Trophoblast cell (in vitro differentiated cells and primary cell): ENCODE measurements at regions not wholly inside any gene's neighbourhood (a gene's known extent, or its start where the extent isn't known, plus 50 kb on each side); places are given as distances from the start of the nearest gene placed in this dataset.

Source experiments
- DNase-seq, 2 donors: peaks; one replicate each; pipeline ENCODE4 v3.0.0-alpha.2; 2016
- H2AFZ ChIP-seq: 2 replicates; pipeline ENCODE4 v1.6.1; 2013; ENCODE audit warnings: low read length, moderate library complexity, mild to moderate bottlenecking; ENCODE audit not compliant: insufficient read depth, poor library complexity
- H2AK5ac ChIP-seq: 2 replicates; pipeline ENCODE4 v1.6.1; 2013; ENCODE audit warnings: mild to moderate bottlenecking, low read length
- H2BK120ac ChIP-seq: 2 replicates; pipeline ENCODE4 v1.6.1; 2013; ENCODE audit warnings: low read length, mild to moderate bottlenecking, moderate library complexity; ENCODE audit not compliant: insufficient read depth, poor library complexity
- H2BK12ac ChIP-seq: 2 replicates; pipeline ENCODE4 v1.6.1; 2013; ENCODE audit warnings: mild to moderate bottlenecking, low read length, moderate library complexity
- H2BK5ac ChIP-seq: 2 replicates; pipeline ENCODE4 v1.6.1; 2013; ENCODE audit warnings: low read length, low read depth, moderate library complexity, mild to moderate bottlenecking; ENCODE audit not compliant: poor library complexity
- H3K14ac ChIP-seq: 2 replicates; pipeline ENCODE4 v1.6.1; 2013; ENCODE audit warnings: mild to moderate bottlenecking, low read length
- H3K18ac ChIP-seq: 2 replicates; pipeline ENCODE4 v1.6.1; 2013; ENCODE audit warnings: mild to moderate bottlenecking, low read length
- H3K23ac ChIP-seq: 2 replicates; pipeline ENCODE4 v1.6.1; 2013; ENCODE audit warnings: low read length
- H3K27ac ChIP-seq: 2 replicates; pipeline ENCODE4 v1.5.1; 2013; ENCODE audit warnings: low read depth, mild to moderate bottlenecking, inconsistent platforms, low read length, moderate library complexity
- H3K27me3 ChIP-seq: 2 replicates; pipeline ENCODE4 v1.6.1; 2013; ENCODE audit warnings: inconsistent platforms, mild to moderate bottlenecking, low read length, moderate library complexity; ENCODE audit not compliant: insufficient read depth
- H3K36me3 ChIP-seq, 2 experiments: 1 replicate in 1 of 2; 2 replicates in 1 of 2; pipeline ENCODE4 v1.6.1; 2013; ENCODE audit warnings: low read length in 2 of 2, mild to moderate bottlenecking in 2 of 2, moderate library complexity in 1 of 2; ENCODE audit not compliant: insufficient read depth in 2 of 2, control insufficient read depth in 1 of 2
- H3K4ac ChIP-seq: 2 replicates; pipeline ENCODE4 v1.6.1; 2013; ENCODE audit warnings: low read depth, mild to moderate bottlenecking, low read length, moderate library complexity
- H3K4me1 ChIP-seq, 2 experiments: 1 replicate in 1 of 2; 2 replicates in 1 of 2; pipeline ENCODE4 v1.6.1; 2013; ENCODE audit warnings: low read length in 2 of 2, mild to moderate bottlenecking in 2 of 2, moderate library complexity in 1 of 2; ENCODE audit not compliant: insufficient read depth in 2 of 2, control insufficient read depth in 1 of 2
- H3K4me2 ChIP-seq: 2 replicates; pipeline ENCODE4 v1.6.1; 2013; ENCODE audit warnings: inconsistent platforms, mild to moderate bottlenecking, low read length, moderate library complexity
- H3K4me3 ChIP-seq: 2 replicates; pipeline ENCODE4 v1.5.1; 2013; ENCODE audit warnings: mild to moderate bottlenecking, low read depth, low read length, inconsistent platforms
- H3K79me1 ChIP-seq: one replicate; pipeline ENCODE4 v1.6.1; 2013; ENCODE audit warnings: low read length
- H3K79me2 ChIP-seq: 2 replicates; pipeline ENCODE4 v1.6.1; 2013; ENCODE audit warnings: low read length, mild to moderate bottlenecking; ENCODE audit not compliant: control insufficient read depth, insufficient read depth, poor library complexity
- H3K9ac ChIP-seq: 2 replicates; pipeline ENCODE4 v1.6.1; 2013; ENCODE audit warnings: mild to moderate bottlenecking, low read length
- H3K9me3 ChIP-seq: 2 replicates; pipeline ENCODE4 v1.6.1; 2013; ENCODE audit warnings: low read depth, mild to moderate bottlenecking, control low read depth, inconsistent platforms, low read length; ENCODE audit not compliant: insufficient read depth
- H4K12ac ChIP-seq: 2 replicates; pipeline ENCODE4 v1.6.1; 2013; ENCODE audit warnings: low read depth, mild to moderate bottlenecking, low read length, moderate library complexity
- H4K8ac ChIP-seq: 2 replicates; pipeline ENCODE4 v1.6.1; 2013; ENCODE audit warnings: low read depth, mild to moderate bottlenecking, low read length, moderate library complexity
- H4K91ac ChIP-seq: one replicate; pipeline ENCODE4 v1.6.1; 2013; ENCODE audit warnings: low read depth, mild to moderate bottlenecking, low read length, moderate library complexity
- WGBS: extraction: QIAGEN DNeasy Blood & Tissue Kit; methylation state at CpG from one replicate; pipeline ENCODE4 v1.1.7; 2013; ENCODE audit warnings: missing lambda C conversion rate; ENCODE audit not compliant: insufficient read length, insufficient coverage; ENCODE audit errors: extremely low coverage; 5-methylcytosine and 5-hydroxymethylcytosine counted together

DNA sequence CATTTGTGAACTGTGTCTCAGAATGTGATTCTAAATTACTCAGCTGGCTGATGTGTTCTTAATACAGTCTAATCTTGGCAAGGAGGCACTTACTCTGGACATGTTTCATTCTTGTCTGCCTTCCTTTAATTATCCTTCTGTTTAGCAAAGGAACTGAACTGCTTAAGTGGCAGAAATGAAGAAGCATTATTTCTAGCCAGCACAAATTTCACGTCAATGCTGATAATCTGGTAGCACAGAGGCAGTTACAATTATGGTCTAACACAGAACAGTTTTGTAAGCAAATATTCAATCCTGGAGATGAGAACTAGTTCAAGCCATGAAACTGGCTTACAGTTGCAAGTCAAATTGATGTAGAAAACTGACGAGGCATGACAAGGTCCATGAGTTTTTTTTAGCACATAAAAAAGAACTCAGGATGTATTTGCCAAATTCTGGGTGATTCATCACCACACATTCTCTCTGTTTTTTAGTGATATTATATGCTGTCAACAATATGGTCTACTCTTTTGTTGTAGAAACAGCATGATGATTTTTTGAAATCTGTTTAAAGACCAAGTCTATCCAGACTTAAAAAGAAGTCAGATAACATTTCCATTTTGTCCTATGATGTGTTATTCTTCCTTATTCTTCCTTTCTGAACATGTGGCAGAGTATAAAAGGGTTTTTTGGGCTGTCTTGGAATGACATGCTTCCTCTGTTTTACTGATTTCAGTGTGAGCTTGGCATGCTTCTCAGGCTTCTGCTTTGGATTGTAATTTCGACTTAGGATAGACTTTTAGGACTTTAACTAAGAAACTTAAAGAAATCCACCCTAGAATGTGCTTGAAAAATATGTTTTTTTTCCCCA, 154.8 kb downstream of the DNAJB9 start:
- no peak overlapping the region for H3K18ac ChIP-seq
- H3K27ac ChIP-seq, result no peak overlapping the region
- H3K14ac ChIP-seq, result no peak overlapping the region
- H4K12ac ChIP-seq, result no peak overlapping the region
- H2BK5ac ChIP-seq, result no peak overlapping the region
- no peak overlapping the region for H2AFZ ChIP-seq
- H2AK5ac ChIP-seq, result no peak overlapping the region
- H3K79me2 ChIP-seq, result no peaks in the 10 kb centered on the region
- H3K4me2 ChIP-seq, result no peak overlapping the region
- H3K36me3 ChIP-seq, result no peaks in the 10 kb centered on the region
- no peak overlapping the region for H3K4me3 ChIP-seq
- no peaks in the 10 kb centered on the region for H3K9me3 ChIP-seq
- no peak overlapping the region for H3K23ac ChIP-seq
- H3K27me3 ChIP-seq, result no peaks in the 10 kb centered on the region
- no peak for DNase-seq
- no peak overlapping the region for H2BK120ac ChIP-seq
- no peak overlapping the region for H3K4ac ChIP-seq
- WGBS, result no CpG with 5 or more reads among the region's 3 CpGs
- H2BK12ac ChIP-seq, result no peak overlapping the region
- no peak overlapping the region for H3K9ac ChIP-seq
- H4K91ac ChIP-seq, result no peak overlapping the region
- no peak overlapping the region for H4K8ac ChIP-seq
- no peaks in the 10 kb centered on the region for H3K79me1 ChIP-seq
- H3K4me1 ChIP-seq, result no peaks in the 10 kb centered on the region

GRCh38 chr7:108735814-108736213, 166.1 kb downstream of the DNAJB9 start:
- Histone ChIP-seq H4K91ac (no peak overlapping the region), H3K4me3 (no peak overlapping the region), H4K8ac (no peak overlapping the region), H3K27ac (no peak overlapping the region), H3K4me2 (no peak overlapping the region), H2BK5ac (no peak overlapping the region), H3K79me1 (no peaks in the 10 kb centered on the region), H3K4ac (no peak overlapping the region), H2BK120ac (no peak overlapping the region), H3K9ac (no peak overlapping the region), H3K9me3 (no peaks in the 10 kb centered on the region), H3K18ac (no peak overlapping the region), H3K79me2 (no peaks in the 10 kb centered on the region), H3K36me3 (no peaks in the 10 kb centered on the region), H3K4me1 (no peaks in the 10 kb centered on the region), H3K14ac (no peak overlapping the region), H2BK12ac (no peak overlapping the region), H2AFZ (no peak overlapping the region), H3K23ac (no peak overlapping the region), H4K12ac (no peak overlapping the region), H2AK5ac (no peak overlapping the region), H3K27me3 (no peaks in the 10 kb centered on the region)
- DNase-seq, result no peak

DNA sequence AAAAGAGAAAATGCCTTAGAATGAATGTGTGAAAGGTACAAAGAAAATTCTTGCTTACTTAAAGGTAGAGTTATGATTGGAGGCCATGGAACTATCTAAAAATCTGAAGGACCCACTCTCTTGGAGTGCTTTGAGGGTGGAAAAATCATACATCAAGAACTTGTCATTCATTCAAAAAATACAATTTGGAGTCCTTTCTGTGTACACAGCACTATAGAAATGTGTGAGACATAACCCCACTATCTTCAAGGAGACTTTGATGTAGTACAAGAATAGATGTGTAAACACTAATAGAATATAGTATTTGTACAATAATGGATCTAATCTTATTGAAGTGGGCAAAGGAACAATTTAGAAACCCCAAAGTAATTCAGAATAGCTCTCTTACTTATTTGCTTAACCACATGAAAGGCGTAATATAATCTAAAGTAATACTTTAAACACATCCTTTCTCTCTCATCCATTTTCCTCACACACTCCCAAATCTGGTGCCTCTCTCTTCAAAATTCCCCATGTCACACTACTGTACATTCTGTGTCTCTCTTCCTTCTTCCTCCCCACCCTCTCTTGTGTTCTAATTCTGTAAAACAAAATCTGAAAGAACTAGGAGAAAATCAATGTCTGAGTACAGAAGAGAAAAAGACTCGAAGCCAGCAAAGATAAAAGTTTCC, 166.7 kb downstream of the DNAJB9 start:
- Histone ChIP-seq H3K79me2 (no peaks in the 10 kb centered on the region), H3K9ac (no peak overlapping the region), H3K36me3 (no peaks in the 10 kb centered on the region), H3K4me1 (no peaks in the 10 kb centered on the region), H2BK120ac (no peak overlapping the region), H2BK5ac (no peak overlapping the region), H2AK5ac (no peak overlapping the region), H3K23ac (no peak overlapping the region), H2BK12ac (no peak overlapping the region), H4K91ac (no peak overlapping the region), H3K4me3 (no peak overlapping the region), H4K8ac (no peak overlapping the region), H3K18ac (no peak overlapping the region), H2AFZ (no peak overlapping the region), H3K4ac (no peak overlapping the region), H3K27me3 (no peaks in the 10 kb centered on the region), H3K9me3 (no peaks in the 10 kb centered on the region), H3K27ac (no peak overlapping the region), H4K12ac (no peak overlapping the region), H3K14ac (no peak overlapping the region), H3K4me2 (no peak overlapping the region), H3K79me1 (no peaks in the 10 kb centered on the region)
- 100% methylated on average over 1 of the region's 2 CpGs for WGBS
- DNase-seq, result no peak

- H3K36me3 ChIP-seq, result no peaks in the 10 kb centered on the region
- no peaks in the 10 kb centered on the region for H3K79me1 ChIP-seq
- H3K14ac ChIP-seq, result no peak overlapping the region
- H3K79me2 ChIP-seq, result no peaks in the 10 kb centered on the region
- no peak for DNase-seq
- H3K4me1 ChIP-seq, result no peaks in the 10 kb centered on the region
- no peak overlapping the region for H3K18ac ChIP-seq
- H3K27ac ChIP-seq, result no peak overlapping the region
- H3K4ac ChIP-seq, result no peak overlapping the region
- H2AFZ ChIP-seq, result no peak overlapping the region
- no peaks in the 10 kb centered on the region for H3K9me3 ChIP-seq
- H3K27me3 ChIP-seq, result no peaks in the 10 kb centered on the region
- H3K4me3 ChIP-seq, result no peak overlapping the region
- no peak overlapping the region for H3K23ac ChIP-seq
- no peak overlapping the region for H2BK120ac ChIP-seq
- H2BK5ac ChIP-seq, result no peak overlapping the region
- H4K12ac ChIP-seq, result no peak overlapping the region
- no peak overlapping the region for H2AK5ac ChIP-seq
- H3K4me2 ChIP-seq, result no peak overlapping the region
- no peak overlapping the region for H2BK12ac ChIP-seq
- H4K8ac ChIP-seq, result no peak overlapping the region
- no CpG with 5 or more reads among the region's 3 CpGs for WGBS
- H3K9ac ChIP-seq, result no peak overlapping the region
- no peak overlapping the region for H4K91ac ChIP-seq
Observed at GRCh38 chr7:108770981-108771745, 201.5 kb downstream of the DNAJB9 start.
